NCI-H524 treated with DMSO at 0.1 percent for 48 hours (cell line): ENCODE measurements at regions not wholly inside any gene's neighbourhood (a gene's known extent, or its start where the extent isn't known, plus 50 kb on each side); places are given as distances from the start of the nearest gene placed in this dataset.

Experiments
- DNase-seq: peaks from one replicate; lab custom pipeline; 2025; lab: John Stamatoyannopoulos, UW

- DNase-seq = no peak
These were observed 86.2 kb upstream of the HTR2A start for GRCh38 chr13:46982856-46983582.

GRCh38 chr13:46975173-46975572 is 78.3 kb upstream of the HTR2A start:
- no peak for DNase-seq

- DNase-seq = no peak
These were observed 71.6 kb upstream of the HTR2A start for GRCh38 chr13:46968450-46968849.

GRCh38 chr13:46964789-46965527 is 68.1 kb upstream of the HTR2A start:
- DNase-seq = no peak

- DNase-seq = no peak
These were observed 67.1 kb upstream of the HTR2A start for GRCh38 chr13:46963904-46964303.

- no peak for DNase-seq
These were observed 65.6 kb upstream of the HTR2A start for GRCh38 chr13:46962281-46962941.

- DNase-seq = no peak
These were observed 64.9 kb upstream of the HTR2A start for GRCh38 chr13:46961719-46962118.

GRCh38 chr13:46953941-46954340 is 57.1 kb upstream of the HTR2A start:
- DNase-seq = no peak

GRCh38 chr13:46953331-46953730 is 56.5 kb upstream of the HTR2A start:
- DNase-seq = no peak

- no peak for DNase-seq
These were observed 54.7 kb upstream of the HTR2A start for GRCh38 chr13:46951516-46951915.

- no peak for DNase-seq
These were observed 52.4 kb upstream of the HTR2A start for GRCh38 chr13:46949211-46949610.

- no peak for DNase-seq
These were observed 51.5 kb upstream of the HTR2A start for GRCh38 chr13:46948338-46948737.

GRCh38 chr13:46947425-46948191 is 50.8 kb upstream of the HTR2A start:
- no peak for DNase-seq
